Fibroblast of skin of scalp (primary cell): ENCODE measurements at regions not wholly inside any gene's neighbourhood (a gene's known extent, or its start where the extent isn't known, plus 50 kb on each side); places are given as distances from the start of the nearest gene placed in this dataset.

Experiments
- DNase-seq: peaks from one replicate; pipeline ENCODE4 v3.0.0-alpha.2; 2013

DNA sequence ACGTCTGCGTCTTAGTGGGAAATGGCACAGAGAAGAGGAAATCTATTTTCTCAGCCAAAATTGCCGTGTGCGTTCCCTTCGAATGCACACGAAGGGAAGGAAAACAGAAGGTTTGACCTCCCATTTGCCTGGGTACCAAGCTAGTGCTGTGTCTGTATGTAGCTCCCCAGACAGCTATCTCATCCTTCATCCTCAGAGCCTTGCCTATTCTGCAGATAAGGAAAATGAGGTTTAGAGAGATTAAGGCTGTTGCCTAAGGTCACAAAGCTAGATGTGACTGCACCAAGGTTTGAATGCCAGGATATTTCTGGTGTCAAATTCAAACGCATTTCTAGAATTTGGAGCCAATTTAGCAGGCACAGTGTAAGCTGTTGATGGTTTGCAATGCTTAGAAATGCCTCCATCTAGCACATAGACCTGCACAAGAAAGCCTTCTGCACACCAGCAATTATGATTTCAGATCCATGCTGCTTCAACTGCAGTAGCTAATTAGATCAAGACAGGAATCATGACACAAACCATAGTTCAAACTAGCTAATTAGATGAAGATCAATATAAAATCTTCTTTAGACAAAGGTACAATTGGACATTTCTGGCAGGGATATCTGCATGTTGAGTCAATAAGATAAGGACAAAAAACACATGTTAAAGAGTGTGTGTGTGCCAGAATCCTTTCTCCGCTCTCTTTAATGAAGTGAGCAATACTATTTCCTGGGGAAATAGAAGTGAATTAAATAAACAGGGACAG lies 115.1 kb downstream of the CMPK2 start:
- no peak for DNase-seq

- DNase-seq, result no peak
Measured at GRCh38 chr2:6754419-6754818, 111.3 kb downstream of the CMPK2 start.

DNA sequence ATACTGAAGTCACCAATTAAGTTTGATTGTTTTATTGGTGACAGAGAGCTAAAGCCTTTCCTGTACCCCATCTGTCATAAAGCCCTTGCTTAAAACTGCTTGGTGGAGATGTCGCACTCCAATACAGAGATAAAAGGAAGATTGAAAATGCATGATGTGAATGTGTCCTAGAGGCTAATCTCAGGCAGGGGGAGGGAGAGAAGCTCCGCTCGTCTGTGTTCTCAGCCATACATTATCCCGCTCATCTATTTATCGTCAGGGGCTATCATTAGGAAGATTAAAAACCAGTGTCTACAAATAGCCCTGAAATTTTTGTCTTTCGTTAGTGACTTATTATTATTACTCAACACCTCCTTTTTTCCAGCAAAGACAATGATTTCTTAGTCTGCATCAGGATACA lies 110.3 kb downstream of the CMPK2 start:
- no peak for DNase-seq

DNA sequence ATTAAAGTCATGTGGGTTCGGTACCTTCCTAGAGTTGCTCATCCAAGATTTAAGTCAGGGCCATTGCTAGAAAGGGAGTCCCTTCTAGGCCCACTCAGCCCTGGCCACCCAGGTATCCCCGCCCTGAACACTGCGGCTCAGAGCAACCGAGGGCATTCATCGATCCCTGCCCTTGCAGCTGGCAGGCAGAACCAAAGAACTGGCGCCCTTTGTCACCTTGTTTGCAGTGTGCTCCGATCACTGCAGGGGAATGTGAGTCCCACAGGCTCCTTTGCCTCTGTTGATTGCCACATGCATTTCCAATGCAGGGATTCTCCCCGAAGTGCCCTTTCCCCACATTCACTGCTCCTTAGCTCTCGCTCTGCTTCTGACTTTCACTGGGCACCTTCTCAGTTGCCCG lies 108.5 kb downstream of the CMPK2 start:
- no peak for DNase-seq

GRCh38 chr2:6759689-6760088 lies 106.0 kb downstream of the CMPK2 start:
- no peak for DNase-seq

GRCh38 chr2:6760132-6760531 lies 105.6 kb downstream of the CMPK2 start:
- no peak for DNase-seq

GRCh38 chr2:6764968-6765723 lies 100.6 kb downstream of the CMPK2 start:
- no peak for DNase-seq

GRCh38 chr2:6769346-6769745 lies 96.4 kb downstream of the CMPK2 start:
- DNase-seq, result no peak

DNA sequence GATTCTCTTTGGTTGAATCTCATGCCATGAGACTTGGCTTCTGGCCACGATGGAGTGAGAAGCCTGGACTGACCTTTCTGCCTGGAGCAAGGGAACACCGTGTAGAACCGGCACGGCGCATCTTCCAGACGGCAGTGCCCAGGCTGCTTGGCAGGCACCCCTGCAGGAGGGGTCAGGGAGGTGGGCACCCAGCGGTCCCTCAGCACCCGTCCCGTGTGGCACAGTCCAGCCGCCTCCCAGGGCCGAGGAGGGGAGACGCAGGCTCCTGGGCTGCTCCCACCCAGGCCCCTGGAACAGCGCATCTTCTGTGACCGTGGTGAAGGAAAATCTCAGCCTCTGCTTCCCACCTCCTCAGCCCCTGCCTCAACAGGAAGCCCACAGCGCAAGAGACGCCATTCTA lies 95.7 kb downstream of the CMPK2 start:
- no peak for DNase-seq

DNA sequence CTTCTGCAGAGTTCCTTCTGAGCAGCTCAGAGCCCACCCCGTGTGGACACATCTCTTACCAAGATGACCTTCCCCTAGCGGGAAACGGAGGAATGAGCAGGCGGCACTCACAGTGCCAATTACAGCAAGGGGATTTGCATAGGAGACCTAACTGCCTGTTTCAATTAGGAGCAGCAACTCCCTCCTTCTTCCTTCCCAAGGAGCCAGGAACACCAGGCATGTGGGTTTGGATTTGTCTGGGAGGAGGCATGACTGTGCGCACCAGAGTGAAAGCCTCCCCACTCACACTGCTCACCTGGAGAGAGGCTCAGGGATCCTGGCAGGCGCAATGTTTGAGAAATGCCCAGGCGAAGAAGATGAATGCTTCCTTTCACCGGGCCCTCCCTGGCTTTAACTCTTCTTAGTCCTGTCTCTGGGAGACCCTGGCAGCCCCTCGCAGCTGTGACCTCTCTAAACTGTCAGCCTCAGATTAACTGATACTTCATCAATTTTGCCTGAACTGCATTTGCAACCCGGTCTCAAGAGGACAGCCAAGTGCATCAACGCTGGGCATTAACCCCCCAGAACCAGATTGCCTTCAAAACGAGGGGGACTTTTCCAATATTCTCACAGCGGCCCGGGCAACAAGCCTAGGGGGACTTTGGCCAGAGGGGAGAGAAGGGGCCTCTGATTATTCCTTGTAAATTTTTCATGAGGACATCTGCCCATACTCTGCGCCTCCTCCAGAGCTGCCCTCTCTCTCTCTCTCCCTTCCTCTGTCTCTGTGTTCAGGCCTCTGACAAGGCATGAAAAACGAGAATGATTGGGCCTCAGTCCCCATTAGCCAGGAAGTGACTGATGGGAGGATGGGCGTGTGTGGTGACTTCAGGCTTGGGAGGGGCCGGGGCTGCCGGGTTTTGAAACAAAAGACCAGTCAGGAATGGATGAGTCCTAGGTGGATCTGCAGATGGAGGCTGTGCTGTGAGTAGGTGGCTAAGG lies 93.8 kb downstream of the CMPK2 start:
- DNase-seq, result peak; percentile 17

DNA sequence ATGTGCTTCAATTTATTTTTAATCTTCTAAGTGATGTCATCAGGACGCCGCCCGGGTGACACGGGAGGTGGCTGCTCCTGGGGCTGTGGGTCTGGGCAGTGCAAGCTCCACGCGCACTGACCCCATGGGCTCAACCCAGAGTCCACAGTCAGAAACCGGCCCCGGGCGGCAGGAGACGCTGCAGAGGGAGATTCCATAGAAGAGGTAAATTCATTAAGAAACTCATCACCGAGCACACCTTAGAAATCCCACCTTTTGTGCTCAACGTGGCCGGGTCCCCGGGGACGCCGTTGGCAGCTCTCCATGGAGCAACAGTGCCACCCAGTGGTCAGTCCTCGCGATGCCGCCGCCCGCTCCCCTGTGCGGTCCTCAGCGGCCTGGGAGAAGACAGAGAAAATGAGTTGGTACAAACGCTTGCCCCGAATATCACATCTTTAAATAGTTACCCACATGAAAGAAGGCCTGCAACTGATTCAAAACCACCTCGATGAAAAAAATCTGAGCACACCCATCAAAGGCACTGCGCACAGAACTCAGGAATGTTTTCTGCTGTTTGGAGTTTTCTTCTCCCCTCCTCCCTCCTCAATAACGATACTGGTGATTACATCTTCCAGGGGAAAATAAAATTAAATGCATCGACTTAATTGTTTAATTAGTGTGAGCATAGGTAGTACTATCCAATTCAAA lies 92.6 kb downstream of the CMPK2 start:
- DNase-seq, result peak; percentile 34

- no peak for DNase-seq
Measured at GRCh38 chr2:6773694-6774044, 92.0 kb downstream of the CMPK2 start.

DNA sequence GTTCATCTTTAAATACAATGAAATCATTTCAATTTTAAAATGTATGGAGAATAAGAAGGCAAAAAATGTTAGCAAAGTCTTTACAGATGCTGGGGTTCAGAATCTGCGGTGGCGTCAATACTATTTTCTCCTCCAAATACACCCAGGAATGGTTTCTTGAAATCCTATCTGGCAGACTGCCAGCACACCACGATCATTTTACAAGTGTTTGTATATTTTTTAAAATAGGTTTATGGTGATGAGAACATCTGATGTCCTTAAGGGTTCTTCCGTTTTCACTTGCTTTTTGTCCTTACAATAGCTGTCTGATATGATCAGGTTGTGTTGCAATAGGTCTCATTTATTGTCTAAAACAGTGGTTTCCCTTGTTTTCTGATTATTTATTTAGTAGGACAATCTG lies 89.6 kb downstream of the CMPK2 start:
- no peak for DNase-seq

DNA sequence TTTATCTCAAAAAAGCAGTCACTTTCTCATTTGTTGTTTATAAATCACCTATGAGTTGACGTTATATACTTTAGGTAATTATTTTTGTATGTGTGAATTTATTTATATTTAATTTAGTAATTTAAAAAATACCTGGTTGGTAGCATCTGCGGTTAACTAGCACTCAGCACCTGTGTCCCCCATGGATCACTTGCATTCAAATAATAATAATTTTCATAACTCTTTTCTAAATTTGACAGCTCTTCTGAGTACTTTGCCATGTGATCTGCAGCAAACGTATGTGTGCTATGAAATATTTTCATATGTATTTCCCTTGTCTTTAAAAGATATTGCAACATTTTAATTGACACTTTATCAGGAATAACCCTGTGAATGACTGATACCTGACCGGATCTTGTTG lies 88.1 kb downstream of the CMPK2 start:
- no peak for DNase-seq

DNA sequence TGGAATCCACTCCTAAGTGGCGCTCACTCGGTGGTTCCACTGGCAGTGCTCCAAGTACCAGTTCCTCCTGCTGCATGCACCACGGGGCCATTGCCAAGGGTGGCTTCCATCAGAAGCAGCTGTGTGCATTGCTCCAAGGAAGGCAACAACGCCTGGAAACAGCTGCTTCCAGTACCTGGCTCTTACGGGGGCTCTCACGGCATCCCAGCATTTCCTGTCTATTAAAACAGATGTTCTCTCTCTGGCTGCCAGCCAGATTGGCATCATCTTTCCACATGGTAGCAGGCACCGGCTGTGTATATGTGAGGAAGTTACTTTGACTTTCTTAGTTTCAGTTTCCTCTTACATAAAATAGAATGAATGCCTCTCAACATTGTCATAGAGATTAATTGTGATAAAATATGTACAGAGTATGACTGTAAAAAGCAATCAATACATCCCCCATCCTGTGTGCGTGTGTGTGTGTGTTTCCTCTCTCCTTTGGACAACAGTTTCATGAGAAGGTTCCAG lies 84.9 kb downstream of the CMPK2 start:
- DNase-seq, result peak; percentile 68

GRCh38 chr2:6782517-6783237 lies 83.0 kb downstream of the CMPK2 start:
- no peak for DNase-seq

DNA sequence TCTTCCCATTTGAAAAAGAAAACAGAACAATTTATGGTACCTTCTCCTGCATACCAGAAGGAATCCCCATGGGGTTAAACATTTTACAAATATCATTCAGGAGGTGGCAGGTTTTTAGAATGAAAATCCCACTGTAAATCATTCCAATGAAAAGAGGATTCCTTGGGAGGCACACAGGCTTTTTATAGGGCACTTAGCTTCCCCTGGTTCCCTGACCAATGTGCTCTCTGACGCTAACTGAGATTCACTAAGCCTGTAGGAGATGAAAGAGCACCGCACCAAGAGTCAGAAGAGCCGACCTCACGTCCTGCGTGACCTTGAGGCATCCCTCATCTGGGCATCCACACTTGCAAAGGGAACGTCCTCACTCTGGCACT lies 82.5 kb downstream of the CMPK2 start:
- DNase-seq, result no peak

GRCh38 chr2:6784291-6784690 lies 81.4 kb downstream of the CMPK2 start:
- DNase-seq, result no peak

GRCh38 chr2:6785493-6785892 lies 80.2 kb downstream of the CMPK2 start:
- DNase-seq, result no peak

- no peak for DNase-seq
Measured at GRCh38 chr2:6787376-6787775, 78.3 kb downstream of the CMPK2 start.

- DNase-seq, result no peak
Measured at GRCh38 chr2:6788614-6789013, 77.1 kb downstream of the CMPK2 start.
